Upper lobe of right lung (tissue), 1 donor: ENCODE measurements at regions not wholly inside any gene's neighbourhood (a gene's known extent, or its start where the extent isn't known, plus 50 kb on each side); places are given as distances from the start of the nearest gene placed in this dataset.

Experiments used
- ATAC-seq: fragments of 200-7000 bp; cut with Tn5 transposase; one replicate; pipeline ENCODE4 v1.9.1; 2020; ENCODE audit warnings: mild to moderate bottlenecking, moderate library complexity
- DNase-seq: peaks from one replicate; pipeline ENCODE4 v3.0.0-alpha.2; 2020
- H3K27ac ChIP-seq: fragments of 200-600 bp; one replicate; pipeline ENCODE4 v1.8.0; 2022
- H3K27me3 ChIP-seq: fragments of 200-600 bp; one replicate; pipeline ENCODE4 v1.8.0; 2022; ENCODE audit warnings: mild to moderate bottlenecking
- H3K36me3 ChIP-seq: fragments of 200-600 bp; one replicate; pipeline ENCODE4 v1.8.0; 2022
- H3K4me1 ChIP-seq: fragments of 200-600 bp; one replicate; pipeline ENCODE4 v1.8.0; 2022
- H3K4me3 ChIP-seq: fragments of 200-600 bp; one replicate; pipeline ENCODE4 v1.8.0; 2022; ENCODE audit warnings: mild to moderate bottlenecking
- H3K9me3 ChIP-seq: fragments of 200-600 bp; one replicate; pipeline ENCODE4 v1.8.0; 2022
- intact Hi-C: fragments of 100-400 bp; cut with DNase I; formaldehyde crosslinking; loops from one replicate; pipeline ENCODE4 v1.11.0; 2022
- TF ChIP-seq, protein P1 (sequence below): fragments of 200-600 bp; IDR thresholded peaks from one replicate; pipeline ENCODE4 v1.8.0; 2022; ENCODE audit warnings: antibody characterized with exemption
- donor health status: DM: no; HTN: yes; CAD: no; lungs with severe emphysema.

DNA sequence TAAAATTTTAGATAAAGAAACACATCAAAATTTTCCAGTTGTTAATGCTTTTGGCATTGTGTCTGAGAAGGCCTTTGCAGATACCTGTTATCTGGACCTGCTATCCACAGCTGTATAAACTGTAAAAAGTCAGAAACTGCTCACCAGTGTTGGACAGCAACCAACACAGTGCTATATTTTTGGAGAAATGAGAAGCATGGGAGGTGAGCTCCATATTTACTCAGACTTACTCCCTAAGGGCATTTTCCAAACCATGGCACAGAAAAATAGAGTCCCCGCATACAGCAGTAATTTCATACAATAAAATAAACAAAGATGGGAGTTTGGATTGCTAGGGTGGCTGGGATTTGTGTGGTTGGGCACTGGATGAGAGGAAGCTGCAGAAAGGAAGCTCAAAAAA, 136.3 kb upstream of the GLI3 start:
- H3K36me3 ChIP-seq: no peaks in the 10 kb centered on the region
- H3K4me3 ChIP-seq: no peak overlapping the region
- DNase-seq: no peak
- TF ChIP-seq, protein P1, sequence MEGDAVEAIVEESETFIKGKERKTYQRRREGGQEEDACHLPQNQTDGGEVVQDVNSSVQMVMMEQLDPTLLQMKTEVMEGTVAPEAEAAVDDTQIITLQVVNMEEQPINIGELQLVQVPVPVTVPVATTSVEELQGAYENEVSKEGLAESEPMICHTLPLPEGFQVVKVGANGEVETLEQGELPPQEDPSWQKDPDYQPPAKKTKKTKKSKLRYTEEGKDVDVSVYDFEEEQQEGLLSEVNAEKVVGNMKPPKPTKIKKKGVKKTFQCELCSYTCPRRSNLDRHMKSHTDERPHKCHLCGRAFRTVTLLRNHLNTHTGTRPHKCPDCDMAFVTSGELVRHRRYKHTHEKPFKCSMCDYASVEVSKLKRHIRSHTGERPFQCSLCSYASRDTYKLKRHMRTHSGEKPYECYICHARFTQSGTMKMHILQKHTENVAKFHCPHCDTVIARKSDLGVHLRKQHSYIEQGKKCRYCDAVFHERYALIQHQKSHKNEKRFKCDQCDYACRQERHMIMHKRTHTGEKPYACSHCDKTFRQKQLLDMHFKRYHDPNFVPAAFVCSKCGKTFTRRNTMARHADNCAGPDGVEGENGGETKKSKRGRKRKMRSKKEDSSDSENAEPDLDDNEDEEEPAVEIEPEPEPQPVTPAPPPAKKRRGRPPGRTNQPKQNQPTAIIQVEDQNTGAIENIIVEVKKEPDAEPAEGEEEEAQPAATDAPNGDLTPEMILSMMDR: no peak
- H3K27ac ChIP-seq: no peak overlapping the region
- H3K4me1 ChIP-seq: no peaks in the 10 kb centered on the region
- no peaks in the 10 kb centered on the region for H3K27me3 ChIP-seq
- intact Hi-C loops: no loop called here
- ATAC-seq: no peak
- no peaks in the 10 kb centered on the region for H3K9me3 ChIP-seq

DNA sequence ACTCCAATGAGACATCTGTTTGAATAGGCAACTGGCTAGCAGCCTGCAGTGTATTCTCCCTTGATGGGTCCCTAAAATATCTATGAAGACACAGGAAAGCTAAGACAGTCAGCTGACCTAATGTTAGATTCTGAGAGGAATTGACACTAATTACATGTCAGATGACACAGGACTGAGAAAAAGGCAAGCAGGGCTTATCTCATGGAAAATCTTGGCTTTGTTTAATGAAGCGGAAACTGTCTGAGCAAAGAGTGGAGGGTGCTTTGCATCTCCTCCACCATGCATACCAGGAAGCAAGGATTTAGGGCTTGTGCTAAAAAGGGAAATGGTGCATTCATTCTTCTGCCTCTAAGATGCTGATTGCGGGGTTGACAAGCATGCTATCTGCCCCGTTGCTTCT, 135.5 kb upstream of the GLI3 start:
- intact Hi-C loops: no loop called here
- H3K36me3 ChIP-seq: no peaks in the 10 kb centered on the region
- no peaks in the 10 kb centered on the region for H3K27me3 ChIP-seq
- H3K4me3 ChIP-seq: no peak overlapping the region
- H3K27ac ChIP-seq: no peak overlapping the region
- TF ChIP-seq, protein P1: no peak
- ATAC-seq: no peak
- H3K4me1 ChIP-seq: no peaks in the 10 kb centered on the region
- H3K9me3 ChIP-seq: no peaks in the 10 kb centered on the region
- no peak for DNase-seq

- no peak overlapping the region for H3K4me3 ChIP-seq
- intact Hi-C loops: no loop called here
- TF ChIP-seq, protein P1: no peak
- H3K27me3 ChIP-seq: no peaks in the 10 kb centered on the region
- ATAC-seq (no peak), DNase-seq (no peak)
- no peaks in the 10 kb centered on the region for H3K4me1 ChIP-seq
- no peaks in the 10 kb centered on the region for H3K9me3 ChIP-seq
- H3K36me3 ChIP-seq: no peaks in the 10 kb centered on the region
- H3K27ac ChIP-seq: no peak overlapping the region
Measured at GRCh38 chr7:42359946-42360345, 122.9 kb upstream of the GLI3 start.

- TF ChIP-seq, protein P1: no peak
- H3K4me3 ChIP-seq: no peak overlapping the region
- peak; percentile 58 for ATAC-seq
- no peaks in the 10 kb centered on the region for H3K27me3 ChIP-seq
- intact Hi-C loops: no loop called here
- H3K9me3 ChIP-seq: no peaks in the 10 kb centered on the region
- H3K27ac ChIP-seq: no peak overlapping the region
- H3K4me1 ChIP-seq: no peaks in the 10 kb centered on the region
- DNase-seq: no peak
- H3K36me3 ChIP-seq: no peaks in the 10 kb centered on the region
Measured at GRCh38 chr7:42351316-42351935, 114.4 kb upstream of the GLI3 start.

DNA sequence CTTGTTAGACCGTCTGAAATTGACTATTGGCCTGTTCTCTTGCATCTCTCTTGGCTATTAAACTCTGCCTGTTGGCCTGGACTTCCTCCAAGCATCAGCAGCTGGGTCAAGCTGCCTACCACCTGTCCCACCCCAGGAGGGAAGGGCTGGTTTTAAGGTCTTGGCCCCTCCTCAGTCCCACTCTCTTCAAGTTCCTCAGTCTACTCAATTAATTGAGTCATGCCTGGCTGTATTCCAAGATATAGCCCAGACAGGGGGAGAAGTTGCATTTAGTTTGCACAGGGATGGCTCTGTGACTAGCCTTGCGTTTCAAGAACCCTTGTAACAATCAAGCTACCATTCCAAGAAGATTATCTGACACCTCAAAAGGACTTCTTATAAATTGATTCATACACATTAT, 113.8 kb upstream of the GLI3 start:
- no peak for ATAC-seq
- Histone ChIP-seq H3K27me3 (no peaks in the 10 kb centered on the region), H3K4me3 (no peak overlapping the region), H3K27ac (no peak overlapping the region), H3K4me1 (no peaks in the 10 kb centered on the region), H3K9me3 (no peaks in the 10 kb centered on the region), H3K36me3 (no peaks in the 10 kb centered on the region)
- TF ChIP-seq, protein P1: no peak
- no peak for DNase-seq
- intact Hi-C loops: no loop called here

DNA sequence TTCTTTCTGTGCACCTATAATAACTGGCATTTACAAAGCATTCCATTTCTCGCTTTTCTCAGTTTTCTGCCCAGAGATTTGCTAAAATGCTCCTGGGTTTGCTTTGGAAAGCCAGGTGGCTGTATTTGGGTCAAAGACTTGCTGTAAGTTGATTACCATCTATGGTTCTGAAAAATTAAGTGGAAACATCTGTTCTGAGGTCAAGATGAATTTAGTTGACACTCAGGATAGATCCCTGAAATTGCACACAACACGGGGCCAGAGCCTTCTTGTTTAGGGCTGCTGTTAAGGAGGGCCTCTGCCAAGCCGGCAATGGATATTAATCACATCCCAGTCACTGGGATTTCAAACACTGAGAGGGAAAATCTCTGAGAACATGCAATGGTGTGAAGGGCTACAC, 111.6 kb upstream of the GLI3 start:
- no peaks in the 10 kb centered on the region for H3K27me3 ChIP-seq
- H3K36me3 ChIP-seq: no peaks in the 10 kb centered on the region
- ATAC-seq (no peak), DNase-seq (no peak)
- intact Hi-C loops: no loop called here
- no peak overlapping the region for H3K4me3 ChIP-seq
- no peaks in the 10 kb centered on the region for H3K9me3 ChIP-seq
- TF ChIP-seq, protein P1: no peak
- H3K4me1 ChIP-seq: no peaks in the 10 kb centered on the region
- no peak overlapping the region for H3K27ac ChIP-seq
